Activated CD4-positive, alpha-beta memory T cell treated with anti-CD3 and anti-CD28 coated beads, Interleukin-2, amount 10 ng/mL, durations not matched to agents 7 days and 5 days (primary cell): ENCODE measurements at regions not wholly inside any gene's neighbourhood (a gene's known extent, or its start where the extent isn't known, plus 50 kb on each side); places are given as distances from the start of the nearest gene placed in this dataset.
"Not testable (repeated sequence)": the region's sequence is repeated elsewhere in the genome, so short reads cannot be mapped to it uniquely, and the experiment has no call there.

Experiments used
- CTCF ChIA-PET: fragments of 350-600 bp; sonication (Branson Sonifier 250); formaldehyde crosslinking; loops from one replicate; lab custom pipeline; 2021; ENCODE audit warnings: antibody characterized with exemption, inconsistent platforms; lab: Charles Lee
- POLR2A ChIA-PET: fragments of 350-600 bp; sonication (Branson Sonifier 250); formaldehyde crosslinking; loops from one replicate; lab custom pipeline; 2021; ENCODE audit warnings: antibody characterized with exemption; lab: Charles Lee
- DNase-seq: peaks from one replicate; pipeline ENCODE4 v3.0.0-alpha.2; 2020
- H3K27ac Mint-ChIP-seq: one replicate; pipeline ENCODE4 v1.8.0; 2021; ENCODE audit warnings: mild to moderate bottlenecking, mixed read lengths
- H3K27me3 Mint-ChIP-seq: one replicate; pipeline ENCODE4 v1.8.0; 2021; ENCODE audit warnings: mixed read lengths
- H3K36me3 Mint-ChIP-seq: one replicate; pipeline ENCODE4 v1.8.0; 2021; ENCODE audit warnings: low read depth, mixed read lengths
- H3K4me1 Mint-ChIP-seq: one replicate; pipeline ENCODE4 v1.8.0; 2021; ENCODE audit warnings: mixed read lengths
- H3K4me3 Mint-ChIP-seq: one replicate; pipeline ENCODE4 v1.8.0; 2021; ENCODE audit warnings: mild to moderate bottlenecking, mixed read lengths
- H3K9me3 Mint-ChIP-seq: one replicate; pipeline ENCODE4 v1.8.0; 2021; ENCODE audit warnings: mixed read lengths

GRCh38 chr13:31608780-31609179, 130.5 kb upstream of the RXFP2 start:
- CTCF ChIA-PET, DNase-seq, H3K27ac Mint-ChIP-seq, H3K27me3 Mint-ChIP-seq, H3K4me1 Mint-ChIP-seq, H3K36me3 Mint-ChIP-seq, H3K9me3 Mint-ChIP-seq, H3K4me3 Mint-ChIP-seq, POLR2A ChIA-PET: not testable (repeated sequence)

DNA sequence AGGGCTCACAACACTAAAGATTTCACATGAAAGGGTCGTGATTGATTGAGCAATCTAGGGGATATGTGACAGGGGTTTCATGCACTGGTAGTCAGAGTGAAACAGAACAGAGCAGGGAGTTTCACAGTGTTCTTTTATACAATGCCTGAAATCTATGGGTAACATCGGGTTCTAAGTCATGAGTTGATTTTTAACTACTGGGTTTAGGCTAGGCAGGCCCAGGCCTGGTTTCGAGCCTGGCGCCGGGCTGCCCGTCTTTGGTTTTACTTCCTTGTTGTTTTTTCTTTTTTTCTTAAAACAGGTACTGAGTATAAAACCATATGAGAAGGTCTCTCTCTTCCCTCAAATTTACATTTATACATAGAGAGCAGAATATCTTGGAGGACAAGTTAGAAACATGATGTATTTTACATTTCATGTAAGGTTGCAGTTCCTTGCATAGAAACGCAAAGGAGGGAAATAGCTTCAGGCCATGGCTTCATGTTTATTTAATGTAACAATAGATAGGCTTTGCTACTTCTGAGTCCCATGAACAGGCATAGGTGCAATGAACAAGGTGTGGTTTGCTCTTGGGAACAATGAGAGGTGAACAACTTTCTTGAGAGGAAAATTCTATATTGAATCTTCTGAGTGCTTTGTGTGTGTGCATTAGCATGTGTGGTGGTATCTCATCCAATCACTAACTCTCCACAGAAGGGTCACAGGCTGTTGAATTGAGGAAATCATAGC, 128.9 kb upstream of the RXFP2 start:
- H3K27ac Mint-ChIP-seq, result no peak overlapping the region
- no peaks in the 10 kb centered on the region for H3K4me1 Mint-ChIP-seq
- H3K4me3 Mint-ChIP-seq, result no peak overlapping the region
- H3K9me3 Mint-ChIP-seq, result no peaks in the 10 kb centered on the region
- CTCF ChIA-PET, result no interaction called here
- no peak for DNase-seq
- H3K36me3 Mint-ChIP-seq, result no peaks in the 10 kb centered on the region
- H3K27me3 Mint-ChIP-seq, result no peaks in the 10 kb centered on the region
- POLR2A ChIA-PET, result no interaction called here

DNA sequence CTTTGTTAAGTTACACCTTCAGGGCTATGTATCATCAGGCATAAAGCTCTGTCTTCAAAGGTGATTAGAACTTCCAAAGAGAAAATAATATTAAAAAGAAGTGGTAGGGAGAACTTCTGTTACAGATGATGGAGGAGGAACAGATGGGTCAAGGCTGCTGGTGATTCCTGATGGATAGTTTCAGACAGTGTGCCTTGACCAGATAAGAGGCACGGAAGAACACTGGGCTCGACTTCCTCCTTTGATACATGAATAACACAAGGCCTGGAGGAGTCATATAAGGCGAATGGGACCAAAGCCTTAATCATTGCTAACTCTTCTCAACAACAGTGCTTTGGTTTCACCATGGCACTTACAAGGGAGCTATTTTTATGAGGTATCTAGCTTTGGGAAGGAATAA, 128.1 kb upstream of the RXFP2 start:
- ChIA-PET POLR2A (no interaction called here), CTCF (no interaction called here)
- Mint-ChIP-seq H3K27ac (no peak overlapping the region), H3K4me1 (no peaks in the 10 kb centered on the region), H3K9me3 (no peaks in the 10 kb centered on the region), H3K4me3 (no peak overlapping the region), H3K27me3 (no peaks in the 10 kb centered on the region), H3K36me3 (no peaks in the 10 kb centered on the region)
- no peak for DNase-seq

- Mint-ChIP-seq H3K4me1 (no peaks in the 10 kb centered on the region), H3K36me3 (no peaks in the 10 kb centered on the region), H3K4me3 (no peak overlapping the region), H3K27me3 (no peaks in the 10 kb centered on the region), H3K27ac (no peak overlapping the region), H3K9me3 (no peaks in the 10 kb centered on the region)
- ChIA-PET POLR2A (no interaction called here), CTCF (no interaction called here)
- DNase-seq, result no peak
These were observed 125.3 kb upstream of the RXFP2 start for GRCh38 chr13:31614073-31614472.

GRCh38 chr13:31614704-31615103, 124.6 kb upstream of the RXFP2 start:
- no peaks in the 10 kb centered on the region for H3K4me1 Mint-ChIP-seq
- POLR2A ChIA-PET, result no interaction called here
- H3K36me3 Mint-ChIP-seq, result no peaks in the 10 kb centered on the region
- H3K27ac Mint-ChIP-seq, result no peak overlapping the region
- CTCF ChIA-PET, result no interaction called here
- no peaks in the 10 kb centered on the region for H3K27me3 Mint-ChIP-seq
- H3K9me3 Mint-ChIP-seq, result no peaks in the 10 kb centered on the region
- H3K4me3 Mint-ChIP-seq, result no peak overlapping the region
- DNase-seq, result no peak

- Mint-ChIP-seq H3K36me3 (no peaks in the 10 kb centered on the region), H3K27ac (no peak overlapping the region), H3K9me3 (no peaks in the 10 kb centered on the region), H3K4me1 (peaks cover 1% of the 10 kb centered on the region), H3K27me3 (peaks cover 5% of the 10 kb centered on the region), H3K4me3 (no peak overlapping the region)
- DNase-seq, result no peak
- ChIA-PET CTCF (no interaction called here), POLR2A (no interaction called here)
These were observed 114.2 kb upstream of the RXFP2 start for GRCh38 chr13:31625115-31625514.

DNA sequence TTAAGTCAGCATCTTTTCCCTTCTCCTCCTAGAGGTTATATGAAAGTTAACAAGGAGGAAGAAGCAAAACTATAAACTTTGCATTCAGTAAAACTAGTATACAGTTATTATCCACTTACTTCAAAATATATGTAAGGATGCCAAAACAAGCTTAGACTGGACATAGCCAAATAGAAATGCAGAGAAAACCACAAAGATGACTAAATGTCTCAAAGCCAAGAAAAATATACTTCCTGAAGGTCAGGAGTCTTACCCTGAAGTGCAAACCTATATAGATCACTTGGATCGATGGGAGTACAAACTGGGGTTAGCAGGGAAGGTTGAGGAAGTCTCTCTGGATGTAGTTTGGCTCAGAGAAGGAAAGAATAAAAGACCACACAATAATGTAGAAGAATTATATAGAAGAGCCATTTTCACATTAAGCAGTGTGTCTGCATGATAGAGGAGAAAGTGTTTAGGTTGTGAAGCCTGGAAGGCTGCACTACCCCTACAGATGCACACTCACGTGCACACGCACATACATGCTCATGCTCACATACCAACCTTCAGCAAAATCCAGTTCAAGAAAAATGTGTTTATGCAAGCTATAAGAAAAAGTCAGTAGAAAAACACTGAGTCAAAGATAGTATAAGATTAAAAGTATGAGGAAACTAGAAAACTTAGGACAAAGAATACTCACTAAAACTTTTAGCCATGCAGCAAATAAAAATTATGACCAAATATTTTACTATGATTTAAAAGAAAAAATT, 112.1 kb upstream of the RXFP2 start:
- peaks cover 1% of the 10 kb centered on the region for H3K4me1 Mint-ChIP-seq
- no peak for DNase-seq

DNA sequence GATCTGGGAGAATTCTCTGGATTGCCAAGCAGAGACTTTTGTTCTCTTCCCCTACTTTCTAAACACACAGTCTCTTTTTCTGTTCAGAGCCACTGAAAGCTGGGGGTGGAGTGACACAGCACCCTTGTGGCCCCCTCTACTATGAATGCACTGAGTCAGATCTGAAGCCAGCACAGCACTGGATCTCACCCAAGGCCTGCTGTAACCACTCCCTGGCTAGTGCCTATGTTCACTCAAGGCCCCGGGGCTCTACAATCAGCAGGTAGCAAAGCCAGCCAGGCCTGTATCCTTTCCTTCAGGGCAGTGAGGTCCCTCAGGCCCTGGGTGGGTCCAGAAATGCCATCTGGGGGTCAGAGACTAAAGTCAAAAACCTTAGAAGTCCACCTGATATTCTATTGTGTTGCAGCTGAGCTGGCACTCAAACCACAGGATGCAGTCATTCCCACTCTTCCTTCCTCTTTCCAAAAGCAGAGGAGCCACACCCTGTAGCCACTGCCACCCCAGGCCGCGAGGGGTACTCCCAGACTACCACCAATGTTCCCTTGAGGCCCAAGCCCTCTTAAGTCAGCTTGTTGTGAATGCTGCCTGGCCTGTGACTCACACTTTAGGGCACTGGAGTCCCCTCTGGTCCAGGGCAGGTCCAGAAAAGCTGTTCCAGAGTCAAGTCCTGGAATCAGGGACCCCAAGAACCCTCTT, 110.1 kb upstream of the RXFP2 start:
- no peak for DNase-seq
- Mint-ChIP-seq H3K4me1 (peaks cover 1% of the 10 kb centered on the region), H3K36me3 (no peaks in the 10 kb centered on the region), H3K4me3 (no peak overlapping the region), H3K27ac (no peak overlapping the region), H3K9me3 (no peaks in the 10 kb centered on the region), H3K27me3 (peaks cover 6% of the 10 kb centered on the region)
- ChIA-PET POLR2A (no interaction called here), CTCF (no interaction called here)

More for the DNA sequence above, 112.1 kb upstream of the RXFP2 start:
- Mint-ChIP-seq H3K36me3 (no peaks in the 10 kb centered on the region), H3K9me3 (no peaks in the 10 kb centered on the region), H3K27me3 (peaks cover 6% of the 10 kb centered on the region), H3K27ac (no peak overlapping the region), H3K4me3 (no peak overlapping the region)
- ChIA-PET CTCF (no interaction called here), POLR2A (no interaction called here)

DNA sequence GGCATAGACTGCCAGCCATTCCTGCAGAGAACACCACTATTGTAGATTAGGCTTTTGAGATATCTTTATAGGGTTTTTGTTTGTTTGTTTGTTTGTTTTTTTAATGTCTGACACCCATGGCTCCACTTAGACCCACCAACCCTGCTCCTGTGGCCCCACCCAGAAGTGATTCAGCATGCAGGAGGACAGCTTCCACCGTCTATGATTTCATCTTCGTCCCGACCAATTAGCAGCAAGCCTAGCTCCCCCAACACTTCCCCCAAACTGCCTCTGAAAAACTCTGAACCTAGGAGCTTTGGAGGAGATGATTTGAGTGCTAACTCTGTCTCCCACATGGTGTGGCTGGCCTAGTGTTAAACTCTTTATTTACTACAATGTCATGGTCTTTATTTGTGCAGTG, 108.3 kb upstream of the RXFP2 start:
- peaks cover 1% of the 10 kb centered on the region for H3K4me1 Mint-ChIP-seq
- peaks cover 1% of the 10 kb centered on the region for H3K27me3 Mint-ChIP-seq
- H3K4me3 Mint-ChIP-seq, result no peak overlapping the region
- no peak overlapping the region for H3K27ac Mint-ChIP-seq
- no peaks in the 10 kb centered on the region for H3K9me3 Mint-ChIP-seq
- ChIA-PET POLR2A (no interaction called here), CTCF (no interaction called here)
- H3K36me3 Mint-ChIP-seq, result no peaks in the 10 kb centered on the region
- no peak for DNase-seq

- ChIA-PET POLR2A (no interaction called here), CTCF (no interaction called here)
- Mint-ChIP-seq H3K4me1 (peaks cover 1% of the 10 kb centered on the region), H3K9me3 (no peaks in the 10 kb centered on the region), H3K4me3 (no peak overlapping the region), H3K27me3 (peaks cover 1% of the 10 kb centered on the region), H3K27ac (no peak overlapping the region), H3K36me3 (no peaks in the 10 kb centered on the region)
- no peak for DNase-seq
These were observed 107.6 kb upstream of the RXFP2 start for GRCh38 chr13:31631746-31632145.

- POLR2A ChIA-PET, result no interaction called here
- H3K27me3 Mint-ChIP-seq, result no peaks in the 10 kb centered on the region
- no peak overlapping the region for H3K27ac Mint-ChIP-seq
- H3K4me1 Mint-ChIP-seq, result no peaks in the 10 kb centered on the region
- H3K9me3 Mint-ChIP-seq, result peaks cover 3% of the 10 kb centered on the region
- DNase-seq, result no peak
- no peaks in the 10 kb centered on the region for H3K36me3 Mint-ChIP-seq
- CTCF ChIA-PET, result no interaction called here
- no peak overlapping the region for H3K4me3 Mint-ChIP-seq
These were observed 100.7 kb upstream of the RXFP2 start for GRCh38 chr13:31638577-31638976.

DNA sequence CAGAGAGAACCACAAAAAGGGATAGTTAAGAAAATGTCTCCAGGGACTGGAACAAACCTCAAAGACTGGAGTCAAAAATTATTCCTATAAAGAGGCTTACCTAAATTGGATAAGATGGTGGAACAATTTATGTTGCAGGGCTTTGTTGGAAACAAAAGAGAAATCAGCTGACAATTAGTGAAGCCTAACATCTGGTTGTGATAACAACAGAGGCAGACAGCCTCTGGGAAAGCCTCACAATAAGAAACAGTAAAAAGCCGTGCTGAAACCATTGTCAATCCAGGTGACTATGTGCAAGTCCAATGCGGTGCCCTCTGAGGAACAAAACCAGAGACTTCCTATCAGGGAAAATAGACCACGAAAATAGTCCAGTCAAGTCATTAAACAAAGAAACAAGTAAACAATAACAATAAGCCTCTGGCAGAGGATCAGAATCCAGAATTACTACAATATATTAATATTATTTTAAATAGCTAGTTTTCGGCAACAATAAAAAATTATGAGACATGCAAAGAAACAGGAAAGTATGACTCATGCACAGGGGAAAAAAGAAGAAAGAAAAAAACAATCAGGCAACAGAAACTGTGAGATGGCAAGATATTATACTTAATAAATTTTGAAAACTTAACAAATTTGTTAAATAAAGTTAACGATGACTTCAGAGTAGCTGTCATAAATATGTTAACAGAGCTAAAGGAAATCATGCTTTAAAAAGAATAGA, 99.7 kb upstream of the RXFP2 start:
- no peaks in the 10 kb centered on the region for H3K27me3 Mint-ChIP-seq
- H3K4me3 Mint-ChIP-seq, result no peak overlapping the region
- CTCF ChIA-PET, result no interaction called here
- POLR2A ChIA-PET, result no interaction called here
- no peak for DNase-seq
- H3K27ac Mint-ChIP-seq, result no peak overlapping the region
- H3K4me1 Mint-ChIP-seq, result no peaks in the 10 kb centered on the region
- no peaks in the 10 kb centered on the region for H3K36me3 Mint-ChIP-seq
- H3K9me3 Mint-ChIP-seq, result peaks cover 3% of the 10 kb centered on the region

GRCh38 chr13:31649766-31650165, 89.6 kb upstream of the RXFP2 start:
- Mint-ChIP-seq H3K4me1 (no peaks in the 10 kb centered on the region), H3K27me3 (no peaks in the 10 kb centered on the region), H3K27ac (no peak overlapping the region), H3K36me3 (no peaks in the 10 kb centered on the region), H3K9me3 (no peaks in the 10 kb centered on the region), H3K4me3 (no peak overlapping the region)
- CTCF ChIA-PET, result no interaction called here
- POLR2A ChIA-PET, result no interaction called here
- DNase-seq, result no peak
